Upper lobe of right lung (tissue), 1 donor: ENCODE measurements at regions not wholly inside any gene's neighbourhood (a gene's known extent, or its start where the extent isn't known, plus 50 kb on each side); places are given as distances from the start of the nearest gene placed in this dataset.

Experiments used
- ATAC-seq: fragments of 200-7000 bp; cut with Tn5 transposase; one replicate; pipeline ENCODE4 v1.9.1; 2020; ENCODE audit warnings: mild to moderate bottlenecking, moderate library complexity
- DNase-seq: peaks from one replicate; pipeline ENCODE4 v3.0.0-alpha.2; 2020
- H3K27ac ChIP-seq: fragments of 200-600 bp; one replicate; pipeline ENCODE4 v1.8.0; 2022
- H3K27me3 ChIP-seq: fragments of 200-600 bp; one replicate; pipeline ENCODE4 v1.8.0; 2022; ENCODE audit warnings: mild to moderate bottlenecking
- H3K36me3 ChIP-seq: fragments of 200-600 bp; one replicate; pipeline ENCODE4 v1.8.0; 2022
- H3K4me1 ChIP-seq: fragments of 200-600 bp; one replicate; pipeline ENCODE4 v1.8.0; 2022
- H3K4me3 ChIP-seq: fragments of 200-600 bp; one replicate; pipeline ENCODE4 v1.8.0; 2022; ENCODE audit warnings: mild to moderate bottlenecking
- H3K9me3 ChIP-seq: fragments of 200-600 bp; one replicate; pipeline ENCODE4 v1.8.0; 2022
- CTCF ChIP-seq: fragments of 200-600 bp; IDR thresholded peaks from one replicate; pipeline ENCODE4 v1.8.0; 2022; ENCODE audit warnings: antibody characterized with exemption
- intact Hi-C: fragments of 100-400 bp; cut with DNase I; formaldehyde crosslinking; loops from one replicate; pipeline ENCODE4 v1.11.0; 2022
- donor health status: DM: no; HTN: yes; CAD: no; lungs with severe emphysema.

GRCh38 chr3:72390841-72391240 lies 457.4 kb downstream of the SHQ1 start:
- no peak for TF ChIP-seq CTCF
- peaks cover 16% of the 10 kb centered on the region for H3K4me1 ChIP-seq
- no peak overlapping the region for H3K27ac ChIP-seq
- no peaks in the 10 kb centered on the region for H3K9me3 ChIP-seq
- intact Hi-C loops: no loop called here
- DNase-seq: no peak
- H3K4me3 ChIP-seq: no peak overlapping the region
- H3K27me3 ChIP-seq: no peaks in the 10 kb centered on the region
- H3K36me3 ChIP-seq: no peaks in the 10 kb centered on the region
- no peak for ATAC-seq

GRCh38 chr3:72388644-72389043 lies 459.6 kb downstream of the SHQ1 start:
- Histone ChIP-seq H3K4me1 (peaks cover 16% of the 10 kb centered on the region), H3K4me3 (no peak overlapping the region), H3K36me3 (no peaks in the 10 kb centered on the region), H3K27me3 (no peaks in the 10 kb centered on the region), H3K27ac (no peak overlapping the region), H3K9me3 (no peaks in the 10 kb centered on the region)
- TF ChIP-seq CTCF: no peak
- DNase-seq (no peak), ATAC-seq (no peak)
- intact Hi-C loops: no loop called here

GRCh38 chr3:72388117-72388516 lies 460.1 kb downstream of the SHQ1 start:
- Histone ChIP-seq H3K36me3 (no peaks in the 10 kb centered on the region), H3K9me3 (no peaks in the 10 kb centered on the region), H3K4me1 (peaks cover 16% of the 10 kb centered on the region), H3K27me3 (no peaks in the 10 kb centered on the region), H3K4me3 (no peak overlapping the region), H3K27ac (no peak overlapping the region)
- ATAC-seq (no peak), DNase-seq (no peak)
- no peak for TF ChIP-seq CTCF
- intact Hi-C loops: no loop called here

GRCh38 chr3:72386327-72387000 lies 461.8 kb downstream of the SHQ1 start:
- Histone ChIP-seq H3K9me3 (no peaks in the 10 kb centered on the region), H3K27me3 (no peaks in the 10 kb centered on the region), H3K4me1 (peaks cover 9% of the 10 kb centered on the region), H3K27ac (no peak overlapping the region), H3K36me3 (no peaks in the 10 kb centered on the region), H3K4me3 (no peak overlapping the region)
- intact Hi-C loops: no loop called here
- ATAC-seq (no peak), DNase-seq (no peak)
- no peak for TF ChIP-seq CTCF

GRCh38 chr3:72385167-72385566 lies 463.1 kb downstream of the SHQ1 start:
- Histone ChIP-seq H3K27ac (no peak overlapping the region), H3K36me3 (no peaks in the 10 kb centered on the region), H3K4me1 (no peaks in the 10 kb centered on the region), H3K27me3 (no peaks in the 10 kb centered on the region), H3K9me3 (no peaks in the 10 kb centered on the region), H3K4me3 (no peak overlapping the region)
- no peak for TF ChIP-seq CTCF
- ATAC-seq (no peak), DNase-seq (no peak)
- intact Hi-C loops: no loop called here

GRCh38 chr3:72384602-72385001 lies 463.6 kb downstream of the SHQ1 start:
- H3K36me3 ChIP-seq: no peaks in the 10 kb centered on the region
- H3K9me3 ChIP-seq: no peaks in the 10 kb centered on the region
- no peaks in the 10 kb centered on the region for H3K4me1 ChIP-seq
- no peaks in the 10 kb centered on the region for H3K27me3 ChIP-seq
- ATAC-seq (no peak), DNase-seq (no peak)
- H3K27ac ChIP-seq: no peak overlapping the region
- no peak overlapping the region for H3K4me3 ChIP-seq
- no peak for TF ChIP-seq CTCF
- intact Hi-C loops: no loop called here
